ENCODE measurements at regions not wholly inside any gene's neighbourhood (a gene's known extent, or its start where the extent isn't known, plus 50 kb on each side); places are given as distances from the start of the nearest gene placed in this dataset.
"Not testable (repeated sequence)": the region's sequence is repeated elsewhere in the genome, so short reads cannot be mapped to it uniquely, and the experiment has no call there.

GRCh38 chr3:105077060-105077822 is 289.5 kb upstream of the ALCAM start:
- DNase-seq (ENCODE audit: low read depth, low spot score): no peak

DNA sequence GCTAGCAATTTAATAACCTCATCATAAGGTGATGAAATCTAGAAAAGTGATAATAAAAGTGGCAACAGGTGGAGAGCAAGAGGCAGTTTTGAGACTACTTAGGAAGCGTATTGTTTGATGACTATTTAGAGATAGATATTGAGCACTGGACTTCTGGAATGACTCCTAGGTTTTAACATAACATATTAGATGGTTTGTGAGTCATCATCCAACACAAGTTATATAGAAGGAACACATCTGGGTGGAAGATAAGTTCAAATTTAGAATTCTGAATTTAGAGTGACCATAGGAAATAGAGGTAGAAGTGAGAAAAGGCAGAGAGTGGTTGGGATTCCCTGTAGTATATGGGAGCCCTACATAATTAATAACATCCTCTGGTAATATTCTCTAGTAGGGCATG is 282.8 kb upstream of the ALCAM start:
- no peak for DNase-seq (ENCODE audit: low read depth, low spot score)

GRCh38 chr3:105085506-105085905 is 281.2 kb upstream of the ALCAM start:
- no peak for DNase-seq (ENCODE audit: low read depth, low spot score)

DNA sequence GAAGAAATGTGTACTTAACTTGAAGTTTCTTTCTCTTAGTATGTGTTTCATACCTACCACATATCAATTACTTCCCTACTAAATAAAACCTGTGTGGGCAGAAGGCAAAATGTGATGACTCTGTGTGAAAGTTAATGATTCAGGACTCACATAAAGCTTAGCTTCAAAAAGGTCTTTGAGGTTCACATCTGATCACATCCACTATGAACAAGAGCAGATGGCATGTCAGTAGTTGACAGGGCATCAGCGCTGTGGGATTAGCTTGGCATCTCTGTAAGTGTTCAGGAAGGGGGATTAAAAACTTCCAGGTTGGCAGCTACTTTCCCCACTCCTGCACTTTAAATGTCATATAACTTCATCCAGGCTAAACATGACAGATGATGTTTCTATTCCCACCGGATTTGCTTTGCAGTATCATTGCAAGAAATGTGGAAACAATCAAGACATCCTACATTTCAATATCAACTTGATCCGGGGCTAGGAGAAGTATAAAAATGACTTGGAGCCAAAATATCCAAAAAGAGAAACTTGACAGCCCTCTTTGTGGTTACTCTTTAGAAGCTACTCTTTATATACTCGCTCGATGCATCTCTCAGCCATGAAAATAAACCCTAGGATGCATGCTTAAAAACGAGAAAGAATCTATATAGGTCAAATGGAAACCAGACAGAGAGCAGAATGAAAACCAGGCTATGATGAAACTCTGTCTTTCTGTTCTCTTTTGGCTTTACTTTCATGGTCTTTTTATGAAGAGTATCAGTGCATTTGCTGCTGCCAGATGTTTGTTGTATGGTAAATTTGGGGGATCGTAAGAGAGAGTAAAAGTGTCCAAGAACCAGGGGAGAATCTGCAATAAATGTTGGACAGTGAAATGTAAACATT is 273.1 kb upstream of the ALCAM start:
- DNase-seq (ENCODE audit: low read depth, low spot score): no peak

- DNase-seq (ENCODE audit: low read depth, low spot score): no peak
Observed at GRCh38 chr3:105094588-105094987, 272.1 kb upstream of the ALCAM start.

DNA sequence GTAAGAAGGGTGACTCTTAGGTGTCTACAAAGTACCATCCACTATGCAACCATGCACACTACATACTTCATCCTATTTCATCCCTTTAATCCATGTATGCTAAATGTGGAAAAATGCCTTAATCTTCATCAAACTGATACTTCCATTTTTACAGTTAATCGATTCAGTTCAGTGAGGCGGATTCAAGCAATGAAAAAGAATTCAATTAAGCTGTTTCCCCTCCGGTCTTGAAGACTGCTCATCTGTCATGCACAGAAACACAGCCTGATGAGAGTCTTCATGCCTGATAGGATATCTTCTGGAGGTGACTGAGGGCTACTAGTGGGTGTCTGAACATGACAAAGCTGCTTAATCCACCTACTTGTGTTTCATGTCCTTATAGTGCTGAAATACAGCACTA is 270.6 kb upstream of the ALCAM start:
- no peak for DNase-seq (ENCODE audit: low read depth, low spot score)

DNA sequence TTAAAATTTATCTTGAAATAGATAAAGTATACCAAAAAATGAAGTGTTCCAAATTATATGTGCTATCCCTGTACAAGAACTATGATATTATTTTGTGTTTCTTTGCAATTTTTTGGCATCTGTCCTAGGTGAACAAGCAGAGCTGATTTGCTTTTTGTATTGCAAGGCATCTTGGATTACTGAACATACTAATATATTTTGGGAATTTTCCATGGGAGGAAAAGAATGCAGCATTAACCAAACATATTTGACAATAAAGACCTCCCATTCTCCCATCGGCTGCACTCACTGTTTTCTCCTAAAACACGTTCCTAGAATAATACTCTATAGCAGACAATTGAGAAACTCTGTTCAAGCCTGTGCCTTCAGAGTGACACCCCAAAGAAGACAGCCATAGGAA is 265.1 kb upstream of the ALCAM start:
- DNase-seq (ENCODE audit: low read depth, low spot score): no peak

DNA sequence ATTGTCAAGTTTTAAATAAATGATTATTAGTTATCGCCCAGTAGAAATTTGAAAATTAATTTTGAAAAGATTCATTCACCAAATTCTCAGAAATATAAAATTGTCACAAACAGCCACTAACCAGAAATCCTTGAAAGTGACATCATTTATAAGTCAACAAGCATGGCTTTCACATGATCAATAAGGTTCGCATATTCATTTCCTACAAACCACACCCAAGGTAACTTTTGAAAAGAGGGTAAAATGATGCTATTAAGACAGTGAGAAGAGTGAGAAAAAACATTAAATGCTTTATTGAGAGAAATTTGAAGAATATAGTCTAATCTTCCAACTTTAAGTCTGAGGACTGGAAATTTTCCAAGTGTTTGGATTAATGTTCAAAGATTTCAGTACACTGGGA is 263.6 kb upstream of the ALCAM start:
- no peak for DNase-seq (ENCODE audit: low read depth, low spot score)

- DNase-seq (ENCODE audit: low read depth, low spot score): no peak
Observed at GRCh38 chr3:105108823-105109222, 257.9 kb upstream of the ALCAM start.

DNA sequence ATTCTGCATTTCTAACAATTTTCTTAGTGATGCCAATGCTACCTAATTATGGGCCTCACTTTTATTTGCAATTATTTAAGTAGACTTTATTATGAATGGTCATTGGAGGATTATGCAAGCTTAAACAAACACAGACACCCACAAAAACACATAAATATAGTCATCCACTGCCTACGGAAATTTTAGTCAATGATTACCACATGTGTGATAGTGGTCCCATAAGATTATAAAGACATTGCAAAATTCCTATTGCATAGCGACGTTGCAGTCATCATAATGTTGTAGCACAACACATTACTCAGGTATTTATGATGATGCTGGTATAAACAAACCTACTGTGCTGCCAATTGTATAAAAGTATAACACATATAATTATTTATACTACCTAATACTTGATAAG is 247.8 kb upstream of the ALCAM start:
- DNase-seq (ENCODE audit: low read depth, low spot score): no peak

GRCh38 chr3:105119801-105120340 is 246.8 kb upstream of the ALCAM start:
- DNase-seq (ENCODE audit: low read depth, low spot score): no peak

DNA sequence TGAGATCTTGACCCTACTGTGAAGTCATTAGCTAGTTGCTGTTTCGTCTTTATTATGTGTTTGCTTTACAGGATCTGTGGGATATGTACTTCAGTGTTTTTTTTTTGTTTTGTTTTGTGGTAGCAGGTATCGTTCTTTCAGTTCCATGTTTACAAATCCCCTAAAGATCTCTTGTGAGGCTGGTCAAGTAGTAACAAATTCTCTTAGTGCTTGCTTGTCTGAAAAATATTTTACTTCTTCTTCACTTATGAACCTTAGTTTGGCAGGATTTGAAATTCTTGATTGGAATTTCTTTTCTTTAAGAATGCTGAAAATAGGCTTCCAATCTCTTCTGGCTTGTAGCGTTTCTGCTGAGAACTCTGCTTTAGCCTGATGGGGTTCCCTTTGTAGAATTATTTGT is 235.8 kb upstream of the ALCAM start:
- DNase-seq (ENCODE audit: low read depth, low spot score): no peak

GRCh38 chr3:105137911-105138310 is 228.8 kb upstream of the ALCAM start:
- DNase-seq (ENCODE audit: low read depth, low spot score): no peak

GRCh38 chr3:105139881-105140560 is 226.7 kb upstream of the ALCAM start:
- no peak for DNase-seq (ENCODE audit: low read depth, low spot score)

DNA sequence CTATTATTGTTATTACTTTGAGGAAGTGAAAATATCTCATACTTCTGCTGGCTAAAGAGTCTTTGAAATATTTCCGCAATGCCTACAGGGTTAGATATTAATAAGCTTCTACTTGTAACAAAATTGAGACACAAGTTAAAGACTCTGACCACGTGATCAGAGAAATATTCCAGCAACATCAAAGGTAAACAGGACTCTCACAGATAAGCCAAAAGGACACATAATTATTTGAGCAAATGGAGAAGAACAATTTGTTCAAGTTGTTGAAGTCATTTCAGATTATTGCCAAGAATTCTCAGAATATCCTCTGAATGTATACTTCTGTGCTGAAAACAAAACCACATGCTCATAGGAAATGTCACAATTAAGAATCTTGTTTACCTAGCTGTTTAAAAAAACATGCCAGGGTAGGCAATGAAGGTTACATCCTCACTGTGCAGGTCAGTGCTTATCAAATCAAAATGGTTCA is 225.8 kb upstream of the ALCAM start:
- DNase-seq (ENCODE audit: low read depth, low spot score): no peak

- no peak for DNase-seq (ENCODE audit: low read depth, low spot score)
Observed at GRCh38 chr3:105144837-105145236, 221.9 kb upstream of the ALCAM start.

- DNase-seq (ENCODE audit: low read depth, low spot score): no peak
Observed at GRCh38 chr3:105145511-105145910, 221.2 kb upstream of the ALCAM start.

DNA sequence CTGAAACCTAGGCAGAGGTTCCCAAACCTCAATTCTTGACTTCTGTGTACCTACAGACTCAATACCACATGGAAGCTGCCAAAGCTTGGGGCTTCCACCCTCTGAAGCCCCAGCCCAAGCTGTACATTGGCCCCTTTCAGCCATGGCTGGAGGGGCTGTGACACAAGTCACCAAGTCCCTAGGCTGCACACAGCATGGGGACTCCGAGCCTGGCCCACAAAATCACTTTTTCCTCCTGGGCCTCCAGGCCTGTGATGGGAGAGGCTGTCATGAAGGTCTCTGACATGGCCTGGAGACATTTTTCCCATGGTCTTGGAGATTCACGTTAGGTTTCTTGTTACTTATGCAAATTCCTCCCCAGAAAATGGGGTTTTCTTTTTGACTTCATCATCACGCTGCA is 217.5 kb upstream of the ALCAM start:
- DNase-seq (ENCODE audit: low read depth, low spot score): not testable (repeated sequence)

GRCh38 chr3:105152987-105153386 is 213.7 kb upstream of the ALCAM start:
- no peak for DNase-seq (ENCODE audit: low read depth, low spot score)

DNA sequence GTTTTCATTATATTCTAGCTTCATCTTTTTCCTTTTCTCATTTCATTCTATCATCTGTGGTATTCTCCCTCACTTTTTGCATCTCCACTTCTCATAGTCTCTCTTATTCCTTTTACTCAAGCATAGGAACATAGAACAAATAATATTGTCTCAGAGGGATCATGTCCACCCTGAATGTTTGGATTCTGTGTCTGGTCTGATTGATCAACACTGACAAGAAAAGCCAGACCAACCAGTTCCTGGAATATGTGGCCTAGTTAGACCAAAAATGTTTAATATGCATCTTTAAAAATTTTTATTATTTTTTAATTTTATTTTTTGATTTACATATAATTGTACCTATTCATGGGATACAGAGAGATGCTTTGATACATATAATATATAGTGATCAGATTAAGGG is 212.0 kb upstream of the ALCAM start:
- DNase-seq (ENCODE audit: low read depth, low spot score): no peak

DNA sequence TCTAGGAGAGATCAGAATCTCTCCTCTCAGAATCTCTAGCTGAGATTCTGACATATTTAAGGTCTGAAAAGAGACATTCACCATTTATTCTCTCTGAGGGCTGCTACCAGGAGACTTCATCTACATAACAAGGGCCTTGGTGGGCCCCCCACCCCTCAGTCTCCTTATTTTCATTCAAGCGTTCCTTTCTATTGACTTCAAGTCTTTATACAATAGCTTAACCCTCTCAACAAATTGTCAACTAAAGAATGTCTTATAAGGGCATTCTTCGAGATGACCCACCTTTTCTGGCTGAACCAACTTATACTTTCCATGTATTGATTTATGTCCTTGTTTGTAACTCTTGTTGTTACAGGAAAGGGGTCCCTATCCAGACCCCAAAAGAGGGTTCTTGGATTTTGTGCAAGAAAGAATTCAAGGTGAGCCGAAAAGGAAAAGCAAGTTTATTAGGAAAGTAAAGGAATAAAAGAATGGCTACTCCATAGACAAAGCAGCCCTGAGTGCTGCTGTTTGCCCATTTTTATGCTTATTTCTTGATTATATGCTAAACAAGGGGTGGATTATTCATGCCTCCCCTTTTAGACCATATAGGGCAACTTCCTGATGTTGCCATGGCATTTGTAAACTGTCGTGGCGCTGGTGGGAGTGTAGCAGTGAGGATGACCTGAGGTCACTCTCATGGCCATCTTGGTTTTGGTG is 209.5 kb upstream of the ALCAM start:
- DNase-seq (ENCODE audit: low read depth, low spot score): no peak

All from pulmonary artery endothelial cell (primary cell).